ENCODE measurements at regions not wholly inside any gene's neighbourhood (a gene's known extent, or its start where the extent isn't known, plus 50 kb on each side); places are given as distances from the start of the nearest gene placed in this dataset.
"Not testable (repeated sequence)": the region's sequence is repeated elsewhere in the genome, so short reads cannot be mapped to it uniquely, and the experiment has no call there.

DNA sequence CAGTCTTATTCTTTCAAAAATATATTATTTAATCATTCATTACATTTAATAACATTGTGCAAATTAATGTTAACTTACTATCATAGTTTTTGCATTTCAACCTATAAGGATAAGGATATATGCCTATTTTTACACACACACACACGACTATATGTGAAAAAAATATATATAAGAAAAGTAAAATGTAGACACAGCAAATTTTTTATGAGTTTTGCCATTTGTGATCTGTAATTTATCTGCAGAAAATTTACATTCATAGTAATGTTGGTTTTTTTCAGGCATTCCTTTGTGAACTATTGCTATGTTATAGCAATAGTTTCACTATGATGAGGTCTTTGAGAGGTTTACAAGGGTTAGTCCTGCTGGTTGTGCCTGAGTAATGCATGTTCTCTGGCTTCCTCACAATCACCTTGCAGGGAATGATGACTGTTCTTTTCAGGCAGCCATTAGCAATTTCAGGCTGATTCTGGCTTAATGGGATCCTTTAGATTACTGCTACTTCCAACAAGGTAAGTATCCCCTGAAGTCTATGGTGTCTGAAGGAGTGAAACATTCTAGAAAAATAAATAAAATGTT is 183.7 kb upstream of the CDK1 start:
- DNase-seq: no peak
- Histone ChIP-seq H3K4me1 (ENCODE audit: control insufficient read depth, insufficient read depth, low read length) (no peaks in the 10 kb centered on the region), H3K9me3 (ENCODE audit: control insufficient read depth, insufficient read depth, low read length) (no peaks in the 10 kb centered on the region), H3K27me3 (ENCODE audit: control insufficient read depth, insufficient read depth, low read length) (no peaks in the 10 kb centered on the region), H3K27ac (ENCODE audit: low read length) (no peak overlapping the region), H3K4me3 (ENCODE audit: low read length) (no peak overlapping the region), H3K36me3 (ENCODE audit: control insufficient read depth, insufficient read depth, low read length) (no peaks in the 10 kb centered on the region)
- WGBS (ENCODE audit: insufficient coverage): no CpG with 5 or more reads among the region's 1 CpG
- Mint-ChIP-seq H3K4me1 (no peaks in the 10 kb centered on the region), H3K36me3 (no peaks in the 10 kb centered on the region), H3K4me3 (no peak overlapping the region), H3K27ac (no peak overlapping the region), H3K27me3 (ENCODE audit: low read depth in 2 of 2) (peaks cover 0 to 5% of the 10 kb centered on the region in 2 donors), H3K9me3 (no peaks in the 10 kb centered on the region)
- no peak for ATAC-seq
- intact Hi-C loops (cut with micrococcal nuclease): no loop called here
- no peak for TF ChIP-seq CTCF (IDR thresholded peaks at IDR 0.05)

DNA sequence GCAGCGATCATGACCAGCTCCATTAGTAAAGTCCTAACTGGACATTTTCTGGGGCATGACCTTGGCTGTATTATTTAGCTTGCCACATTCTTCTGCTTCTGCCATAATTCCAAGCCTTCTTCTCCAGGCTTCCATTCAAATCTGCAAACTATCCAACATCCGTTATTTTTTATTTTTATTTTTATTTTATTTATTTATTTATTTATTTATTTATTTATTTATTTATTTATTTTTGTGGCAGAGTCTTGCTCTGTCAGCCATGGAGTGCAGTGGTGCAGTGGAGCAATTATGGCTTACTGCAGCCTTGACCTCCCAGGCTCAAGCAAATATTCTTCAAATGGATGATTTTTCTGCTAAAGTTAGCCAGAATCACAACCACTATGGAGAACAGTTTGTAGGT is 187.2 kb upstream of the CDK1 start:
- Histone ChIP-seq H3K36me3 (ENCODE audit: control insufficient read depth, insufficient read depth, low read length) (no peaks in the 10 kb centered on the region), H3K4me1 (ENCODE audit: control insufficient read depth, insufficient read depth, low read length) (no peaks in the 10 kb centered on the region), H3K27me3 (ENCODE audit: control insufficient read depth, insufficient read depth, low read length) (no peaks in the 10 kb centered on the region), H3K4me3 (ENCODE audit: low read length) (no peak overlapping the region), H3K27ac (ENCODE audit: low read length) (no peak overlapping the region), H3K9me3 (ENCODE audit: control insufficient read depth, insufficient read depth, low read length) (no peaks in the 10 kb centered on the region)
- DNase-seq (no peak), ATAC-seq (no peak)
- 100% methylated on average over 1 of the region's 2 CpGs for WGBS (ENCODE audit: insufficient coverage)
- H3K27ac Mint-ChIP-seq: no peak overlapping the region
- no peaks in the 10 kb centered on the region for H3K27me3 Mint-ChIP-seq (ENCODE audit: low read depth in 2 of 2)
- H3K9me3 Mint-ChIP-seq: no peaks in the 10 kb centered on the region
- no peaks in the 10 kb centered on the region for H3K4me1 Mint-ChIP-seq
- intact Hi-C loops (cut with micrococcal nuclease): no loop called here
- H3K36me3 Mint-ChIP-seq: no peaks in the 10 kb centered on the region
- no peak for TF ChIP-seq CTCF (IDR thresholded peaks at IDR 0.05)
- H3K4me3 Mint-ChIP-seq: no peak overlapping the region

DNA sequence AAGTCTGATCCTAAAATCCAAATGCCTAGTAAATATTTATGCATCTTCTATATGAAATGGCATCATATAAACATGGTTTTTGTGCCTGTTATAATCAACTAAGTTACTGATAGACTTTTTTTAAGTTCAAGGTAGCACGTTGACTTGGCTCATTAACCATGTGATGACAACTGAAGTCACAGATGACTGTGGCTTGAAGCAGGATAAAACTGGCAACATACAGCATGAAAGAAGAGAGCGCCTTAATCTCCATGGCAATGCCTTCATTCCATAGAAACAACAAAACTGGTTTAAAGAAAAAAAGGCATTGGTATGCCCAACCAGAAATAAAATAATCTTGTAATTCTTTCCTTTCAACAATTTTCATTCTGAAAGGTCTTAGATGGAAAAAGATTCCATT is 188.9 kb upstream of the CDK1 start:
- Mint-ChIP-seq H3K36me3 (no peaks in the 10 kb centered on the region), H3K4me1 (no peaks in the 10 kb centered on the region), H3K9me3 (no peaks in the 10 kb centered on the region), H3K27me3 (ENCODE audit: low read depth in 2 of 2) (no peaks in the 10 kb centered on the region), H3K27ac (no peak overlapping the region), H3K4me3 (no peak overlapping the region)
- Histone ChIP-seq H3K4me1 (ENCODE audit: control insufficient read depth, insufficient read depth, low read length) (no peaks in the 10 kb centered on the region), H3K27me3 (ENCODE audit: control insufficient read depth, insufficient read depth, low read length) (no peaks in the 10 kb centered on the region), H3K9me3 (ENCODE audit: control insufficient read depth, insufficient read depth, low read length) (no peaks in the 10 kb centered on the region), H3K27ac (ENCODE audit: low read length) (no peak overlapping the region), H3K4me3 (ENCODE audit: low read length) (no peak overlapping the region), H3K36me3 (ENCODE audit: control insufficient read depth, insufficient read depth, low read length) (no peaks in the 10 kb centered on the region)
- WGBS (ENCODE audit: insufficient coverage): 83% methylated on average over 1 of the region's 2 CpGs
- DNase-seq: no peak
- no peak for ATAC-seq
- TF ChIP-seq CTCF (IDR thresholded peaks at IDR 0.05): no peak
- intact Hi-C loops (cut with micrococcal nuclease): no loop called here

- H3K4me3 ChIP-seq (ENCODE audit: low read length); H3K36me3 ChIP-seq (ENCODE audit: control insufficient read depth, insufficient read depth, low read length); DNase-seq; H3K27ac Mint-ChIP-seq; H3K27me3 ChIP-seq (ENCODE audit: control insufficient read depth, insufficient read depth, low read length); H3K27ac ChIP-seq (ENCODE audit: low read length); H3K4me1 ChIP-seq (ENCODE audit: control insufficient read depth, insufficient read depth, low read length); H3K36me3 Mint-ChIP-seq; H3K27me3 Mint-ChIP-seq (ENCODE audit: low read depth in 2 of 2); H3K4me3 Mint-ChIP-seq; ATAC-seq; H3K9me3 Mint-ChIP-seq; intact Hi-C loops (cut with micrococcal nuclease); H3K4me1 Mint-ChIP-seq; H3K9me3 ChIP-seq (ENCODE audit: control insufficient read depth, insufficient read depth, low read length): not testable (repeated sequence)
- 100% methylated on average over 1 of the region's 2 CpGs for WGBS (ENCODE audit: insufficient coverage)
Measured at GRCh38 chr10:60581782-60582181, 192.1 kb upstream of the ANK3 start.

All from natural killer cell (primary cell).